HEK293T (cell line): ENCODE measurements at regions not wholly inside any gene's neighbourhood (a gene's known extent, or its start where the extent isn't known, plus 50 kb on each side); places are given as distances from the start of the nearest gene placed in this dataset.
A peak's percentile ranks its signal among the peaks of the same experiment; 100 is the strongest.

Experiments
- CTCF ChIA-PET: fragments of 350-600 bp; formaldehyde crosslinking; extraction: SDS; loops from one replicate; lab custom pipeline; 2021; ENCODE audit warnings: antibody characterized with exemption, inconsistent platforms; lab: Yijun Ruan, JAX
- POLR2A ChIA-PET: fragments of 350-600 bp; formaldehyde crosslinking; extraction: SDS; loops from one replicate; lab custom pipeline; 2020; ENCODE audit warnings: antibody characterized with exemption, inconsistent platforms; lab: Yijun Ruan, JAX
- DNase-seq: peaks from one replicate; pipeline ENCODE4 v3.0.0; 2012; ENCODE audit warnings: mixed read lengths; ENCODE audit errors: extremely low spot score
- ARNT ChIP-seq: fragments of 450-650 bp; IDR thresholded peaks from 2 replicates; pipeline ENCODE4 v1.6.1; 2017; ENCODE audit warnings: mild to moderate bottlenecking
- BHLHE40 ChIP-seq: fragments of 450-650 bp; IDR thresholded peaks from 2 replicates; pipeline ENCODE4 v1.6.1; 2016; ENCODE audit warnings: mild to moderate bottlenecking, moderate library complexity, borderline replicate concordance
- CTBP1 ChIP-seq: fragments of 450-650 bp; IDR thresholded peaks from 2 replicates; pipeline ENCODE4 v1.6.1; 2016; ENCODE audit warnings: borderline replicate concordance
- ELF4 ChIP-seq: fragments of 450-650 bp; IDR thresholded peaks from 2 replicates; pipeline ENCODE4 v1.6.1; 2017; ENCODE audit warnings: antibody characterized with exemption
- FOXA1 ChIP-seq: fragments of 450-650 bp; IDR thresholded peaks from 2 replicates; pipeline ENCODE4 v1.6.1; 2016; ENCODE audit warnings: mild to moderate bottlenecking
- FOXK2 ChIP-seq: fragments of 450-650 bp; IDR thresholded peaks from 2 replicates; pipeline ENCODE4 v1.6.1; 2016; ENCODE audit warnings: mild to moderate bottlenecking
- FOXM1 ChIP-seq: fragments of 450-650 bp; IDR thresholded peaks from 2 replicates; pipeline ENCODE4 v1.6.1; 2017; ENCODE audit warnings: mild to moderate bottlenecking, borderline replicate concordance
- HDGF ChIP-seq: fragments of 450-650 bp; IDR thresholded peaks from 2 replicates; pipeline ENCODE4 v1.6.1; 2017; ENCODE audit warnings: antibody characterized with exemption, borderline replicate concordance
- L3MBTL2 ChIP-seq: fragments of 450-650 bp; conservative IDR thresholded peaks from 2 replicates; pipeline ENCODE4 v1.6.1; 2016; ENCODE audit warnings: mild to moderate bottlenecking
- LEF1 ChIP-seq: fragments of 450-650 bp; IDR thresholded peaks from 2 replicates; pipeline ENCODE4 v1.6.1; 2017; ENCODE audit warnings: mild to moderate bottlenecking, borderline replicate concordance
- NFRKB ChIP-seq: fragments of 450-650 bp; IDR thresholded peaks from 2 replicates; pipeline ENCODE4 v1.6.1; 2016; ENCODE audit warnings: mild to moderate bottlenecking, moderate library complexity
- SP1 ChIP-seq: fragments of 450-650 bp; IDR thresholded peaks from 2 replicates; pipeline ENCODE4 v1.6.1; 2017
- SUZ12 ChIP-seq: fragments of 450-650 bp; IDR thresholded peaks from 2 replicates; pipeline ENCODE4 v1.6.1; 2016; ENCODE audit warnings: mild to moderate bottlenecking
- TARDBP ChIP-seq: fragments of 450-650 bp; IDR thresholded peaks from 2 replicates; pipeline ENCODE4 v1.6.1; 2016
- ZNF384 ChIP-seq: fragments of 450-650 bp; IDR thresholded peaks from 2 replicates; pipeline ENCODE4 v1.6.1; 2016
- TF ChIP-seq, protein P1 (sequence below): fragments of 450-650 bp; IDR thresholded peaks from 2 replicates; pipeline ENCODE4 v1.6.1; 2016

DNA sequence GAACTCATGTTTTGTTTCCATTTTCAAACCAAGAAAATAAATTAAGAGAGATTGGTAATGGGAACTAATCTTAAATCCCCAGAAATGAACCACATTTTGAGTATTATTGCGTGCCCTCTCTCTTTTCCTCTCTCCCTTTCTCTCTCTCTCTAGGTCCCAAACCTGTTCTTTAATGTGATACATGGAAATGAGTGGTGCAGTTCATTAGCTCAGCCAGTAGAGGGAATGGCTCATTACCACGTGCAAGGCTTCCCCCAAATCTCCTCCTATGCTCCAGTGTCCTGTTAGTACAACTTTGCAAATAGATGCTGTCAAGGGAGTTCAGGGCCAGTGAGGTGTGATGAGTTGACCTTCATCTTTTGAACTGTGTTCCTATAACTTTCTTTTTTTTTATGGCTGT lies 178.4 kb downstream of the FGF9 start:
- peak; percentile 19 for DNase-seq
- TF ChIP-seq FOXK2 (no peak), BHLHE40 (no peak)
- ChIA-PET CTCF (interaction anchor here (0.5 kb wide), 1 partner anchor 116 kb away, joined by 3 read pairs; no protein-coding TSS in a partner anchor), POLR2A (no interaction called here)

DNA sequence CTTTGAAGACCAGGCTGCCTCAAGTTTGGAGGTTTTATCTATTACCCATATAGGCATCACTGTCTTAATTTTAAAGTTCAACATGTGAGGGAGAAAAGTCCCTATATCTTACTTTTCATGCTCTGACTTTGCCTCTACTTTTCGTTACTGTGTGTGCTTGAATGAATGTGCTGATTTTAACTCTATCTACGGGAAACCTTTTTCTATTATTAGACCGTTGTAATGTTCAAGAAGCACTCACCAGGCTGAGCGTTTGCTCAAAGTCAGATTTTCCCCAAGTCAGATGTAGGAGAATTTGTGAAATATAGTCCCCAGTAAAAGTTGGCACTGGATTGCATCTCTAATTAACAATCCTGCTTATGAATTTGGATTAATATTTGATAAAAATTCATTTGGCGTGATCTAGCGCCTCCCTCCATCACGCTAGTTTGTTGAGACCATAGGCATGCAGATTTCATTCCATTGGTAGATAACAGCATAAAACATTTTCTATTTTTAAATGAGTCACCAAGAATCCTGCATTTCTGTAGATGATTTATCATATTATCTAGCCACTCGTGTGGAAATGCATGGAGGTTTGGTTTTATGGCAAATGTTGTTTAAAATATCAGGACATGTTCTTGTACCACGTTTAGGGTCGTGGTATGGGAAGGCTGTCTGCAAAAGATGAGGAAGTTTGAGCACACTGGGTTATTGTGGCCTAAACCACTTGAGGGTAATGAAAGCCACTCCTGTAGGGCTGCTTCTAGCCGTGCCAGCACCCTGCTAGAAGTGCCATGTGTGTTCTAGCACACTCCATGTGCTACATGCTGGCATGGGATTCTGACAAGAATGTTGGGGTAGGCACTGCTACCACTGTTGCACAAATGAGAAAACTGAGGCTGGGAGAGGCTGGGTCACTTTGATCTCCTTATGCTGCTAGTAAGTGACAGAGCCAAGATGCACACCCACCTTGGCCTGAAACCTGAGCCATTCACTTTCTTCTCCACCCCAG lies 179.4 kb downstream of the FGF9 start:
- ChIA-PET CTCF (interaction anchor here (0.5 kb wide), 1 partner anchor 117 kb away, joined by 3 read pairs; no protein-coding TSS in a partner anchor), POLR2A (no interaction called here)
- TF ChIP-seq, protein P1, sequence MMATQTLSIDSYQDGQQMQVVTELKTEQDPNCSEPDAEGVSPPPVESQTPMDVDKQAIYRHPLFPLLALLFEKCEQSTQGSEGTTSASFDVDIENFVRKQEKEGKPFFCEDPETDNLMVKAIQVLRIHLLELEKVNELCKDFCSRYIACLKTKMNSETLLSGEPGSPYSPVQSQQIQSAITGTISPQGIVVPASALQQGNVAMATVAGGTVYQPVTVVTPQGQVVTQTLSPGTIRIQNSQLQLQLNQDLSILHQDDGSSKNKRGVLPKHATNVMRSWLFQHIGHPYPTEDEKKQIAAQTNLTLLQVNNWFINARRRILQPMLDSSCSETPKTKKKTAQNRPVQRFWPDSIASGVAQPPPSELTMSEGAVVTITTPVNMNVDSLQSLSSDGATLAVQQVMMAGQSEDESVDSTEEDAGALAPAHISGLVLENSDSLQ: no peak
- TF ChIP-seq TARDBP: no peak
- no peak for TF ChIP-seq FOXK2
- no peak for TF ChIP-seq ZNF384
- TF ChIP-seq BHLHE40: no peak
- no peak for DNase-seq

DNA sequence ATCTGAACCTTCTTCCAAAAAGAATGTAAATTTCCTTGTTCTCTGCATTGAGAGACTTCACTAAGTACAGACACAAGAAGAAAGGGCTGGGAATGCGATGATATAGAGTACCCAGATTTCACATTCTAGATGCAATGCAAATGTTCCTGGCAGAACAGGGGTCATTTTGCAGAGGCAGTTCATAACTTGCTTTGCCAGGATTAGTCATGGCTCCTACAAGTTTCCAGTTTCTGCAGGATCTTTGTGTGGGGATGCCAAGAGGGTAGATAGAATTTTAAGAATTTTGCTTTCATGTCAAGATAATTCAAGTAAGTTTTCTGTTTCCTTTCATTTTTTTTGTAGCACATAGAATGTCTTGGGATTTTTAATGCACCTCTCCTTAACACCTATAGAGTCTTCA lies 181.2 kb downstream of the FGF9 start:
- TF ChIP-seq HDGF (no peak), SP1 (no peak), ARNT (no peak), L3MBTL2 (no peak), ZNF384 (no peak), CTBP1 (no peak), ELF4 (no peak), SUZ12 (no peak), FOXK2 (no peak), BHLHE40 (no peak), LEF1 (no peak), TARDBP (no peak), NFRKB (no peak), FOXA1 (no peak)
- TF ChIP-seq, protein P1: no peak
- POLR2A ChIA-PET: no interaction called here

DNA sequence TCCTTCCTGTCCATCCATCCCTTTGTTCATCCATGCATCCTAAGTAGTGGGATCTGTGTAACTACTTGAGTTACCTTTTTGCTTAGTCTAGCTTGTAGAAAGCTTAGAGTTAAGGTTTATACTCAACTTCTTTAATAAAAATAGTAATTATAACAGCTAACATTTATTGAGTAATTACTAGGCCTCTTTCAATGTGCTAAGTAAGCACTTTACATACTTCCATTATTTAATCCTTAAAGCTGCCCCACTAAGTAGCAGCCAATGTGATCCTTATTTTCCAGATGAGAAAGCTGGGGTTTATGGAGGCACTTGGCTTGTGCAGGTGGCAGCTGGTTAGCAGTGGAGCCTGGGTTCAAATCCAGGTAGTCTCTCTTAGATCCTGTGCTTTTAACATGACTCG lies 182.9 kb downstream of the FGF9 start:
- POLR2A ChIA-PET: no interaction called here
- DNase-seq: no peak
- no peak for TF ChIP-seq ZNF384
- no peak for TF ChIP-seq CTBP1
- CTCF ChIA-PET: no interaction called here

More for the DNA sequence above, 181.2 kb downstream of the FGF9 start:
- CTCF ChIA-PET: no interaction called here
- no peak for DNase-seq

DNA sequence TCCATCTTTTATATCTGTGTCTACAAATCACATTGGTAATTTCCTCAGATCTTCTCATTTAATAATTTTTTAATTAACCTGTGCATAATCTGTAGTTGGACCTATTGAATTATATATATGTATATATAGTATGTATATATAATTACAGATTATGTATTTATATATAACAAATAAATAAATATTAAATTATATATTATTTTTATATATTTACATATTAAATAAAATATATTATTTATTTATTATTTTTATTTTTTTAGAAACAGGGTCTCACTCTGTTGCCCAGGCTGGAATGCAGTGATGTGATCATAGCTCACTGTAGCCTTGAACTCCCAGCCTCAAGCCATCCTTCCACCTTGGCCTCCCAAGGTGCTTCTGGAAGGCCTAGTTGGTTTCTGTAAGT lies 197.9 kb downstream of the FGF9 start:
- CTCF ChIA-PET: interaction anchor here (0.7 kb wide), 1 partner anchor 146 kb away, joined by 3 read pairs; no protein-coding TSS in a partner anchor
- POLR2A ChIA-PET: no interaction called here
- no peak for TF ChIP-seq FOXK2
- TF ChIP-seq, protein P1: no peak
- no peak for TF ChIP-seq LEF1
- no peak for TF ChIP-seq NFRKB
- TF ChIP-seq FOXM1: no peak
- TF ChIP-seq TARDBP: no peak
- no peak for TF ChIP-seq ARNT
- no peak for TF ChIP-seq ZNF384
- no peak for TF ChIP-seq L3MBTL2
- TF ChIP-seq SUZ12: no peak
- TF ChIP-seq SP1: no peak
- no peak for TF ChIP-seq CTBP1
- no peak for TF ChIP-seq BHLHE40
- DNase-seq: no peak

DNA sequence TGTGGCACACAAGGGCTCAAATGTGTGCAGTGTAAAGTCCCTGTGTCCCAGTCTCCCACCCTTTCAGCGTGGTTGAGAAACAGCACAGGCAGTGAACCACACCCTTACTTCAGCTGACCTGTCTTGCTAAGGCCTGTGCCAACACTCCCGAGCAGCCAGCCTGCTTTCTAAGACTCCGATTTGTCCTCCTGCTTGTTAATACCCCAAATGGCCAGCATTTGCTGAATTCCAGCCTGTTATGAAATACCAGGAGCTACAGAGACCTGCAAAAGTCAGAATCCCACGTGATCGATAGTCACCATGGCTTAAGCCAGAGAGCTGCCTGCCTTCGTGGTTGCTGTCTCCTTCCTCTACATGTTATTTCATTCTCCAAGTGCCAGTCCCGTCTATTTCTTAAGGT lies 200.5 kb downstream of the FGF9 start:
- TF ChIP-seq ZNF384 (no peak), FOXM1 (no peak), LEF1 (no peak), FOXA1 (no peak), HDGF (no peak), CTBP1 (no peak), L3MBTL2 (no peak), NFRKB (no peak), SP1 (no peak), FOXK2 (no peak), SUZ12 (no peak), ELF4 (no peak), ARNT (no peak), TARDBP (no peak), BHLHE40 (no peak)
- TF ChIP-seq, protein P1: no peak
- no peak for DNase-seq
- ChIA-PET POLR2A (no interaction called here), CTCF (no interaction called here)
